Mesenchymal stem cell (in vitro differentiated cells and primary cell): ENCODE measurements at regions not wholly inside any gene's neighbourhood (a gene's known extent, or its start where the extent isn't known, plus 50 kb on each side); places are given as distances from the start of the nearest gene placed in this dataset.

Experiments used
- DNase-seq: peaks from one replicate; pipeline ENCODE4 v3.0.0-alpha.2; 2013
- H2AFZ ChIP-seq: one replicate; pipeline ENCODE4 v1.6.1; 2013; ENCODE audit warnings: low read depth, mild to moderate bottlenecking, control low read depth, inconsistent platforms, low read length, moderate library complexity
- H2AK5ac ChIP-seq: 2 replicates; pipeline ENCODE4 v1.6.1; 2013; ENCODE audit warnings: low read length, moderate library complexity, mild to moderate bottlenecking, inconsistent platforms; ENCODE audit not compliant: severe bottlenecking
- H2BK120ac ChIP-seq: one replicate; pipeline ENCODE4 v1.6.1; 2013; ENCODE audit warnings: low read depth, mild to moderate bottlenecking, inconsistent platforms, low read length, moderate library complexity
- H2BK12ac ChIP-seq, 2 experiments: one replicate each; pipeline ENCODE4 v1.6.1; 2013; ENCODE audit warnings: inconsistent platforms in 2 of 2, low read length in 2 of 2, mild to moderate bottlenecking in 2 of 2, moderate library complexity in 2 of 2, control low read depth in 1 of 2
- H2BK15ac ChIP-seq: one replicate; pipeline ENCODE4 v1.6.1; 2013; ENCODE audit warnings: mild to moderate bottlenecking, low read depth, inconsistent platforms; ENCODE audit not compliant: poor library complexity, severe bottlenecking
- H2BK5ac ChIP-seq: 2 replicates; pipeline ENCODE4 v1.6.1; 2013; ENCODE audit warnings: low read depth, mild to moderate bottlenecking, low read length, control low read depth, inconsistent platforms; ENCODE audit not compliant: poor library complexity, severe bottlenecking
- H3K14ac ChIP-seq, 2 experiments: one replicate each; pipeline ENCODE4 v1.6.1; 2013; ENCODE audit warnings: inconsistent platforms in 2 of 2, low read length in 2 of 2, control low read depth in 1 of 2, mild to moderate bottlenecking in 1 of 2, moderate library complexity in 1 of 2
- H3K18ac ChIP-seq, 2 experiments: one replicate each; pipeline ENCODE4 v1.6.1; 2013; ENCODE audit warnings: inconsistent platforms in 2 of 2, low read length in 2 of 2, control low read depth in 1 of 2, low read depth in 1 of 2, mild to moderate bottlenecking in 1 of 2
- H3K23ac ChIP-seq, 2 experiments: one replicate each; pipeline ENCODE4 v1.6.1; 2013; ENCODE audit warnings: inconsistent platforms in 2 of 2, low read length in 2 of 2, mild to moderate bottlenecking in 2 of 2, moderate library complexity in 2 of 2, control low read depth in 1 of 2
- H3K27ac ChIP-seq: 2 replicates; pipeline ENCODE4 v1.5.1; 2013; ENCODE audit warnings: mild to moderate bottlenecking, moderate library complexity, low read length, control low read depth, inconsistent platforms; ENCODE audit not compliant: poor library complexity, severe bottlenecking
- H3K27me3 ChIP-seq, 2 experiments: 2 replicates each; pipeline versions ENCODE4 v1.6.1 to v1.7.0; 2013; ENCODE audit warnings: low read length in 2 of 2, mild to moderate bottlenecking in 2 of 2, moderate library complexity in 2 of 2, control low read depth in 1 of 2, inconsistent platforms in 1 of 2; ENCODE audit not compliant: control insufficient read depth in 1 of 2, insufficient read depth in 1 of 2
- H3K36me3 ChIP-seq, 2 experiments: 2 replicates each; pipeline versions ENCODE4 v1.6.1 to v1.7.0; 2013; ENCODE audit warnings: low read length in 2 of 2, control low read depth in 1 of 2, inconsistent platforms in 1 of 2, low read depth in 1 of 2, mild to moderate bottlenecking in 1 of 2; ENCODE audit not compliant: insufficient read depth in 2 of 2, control insufficient read depth in 1 of 2
- H3K4ac ChIP-seq, 2 experiments: one replicate each; pipeline ENCODE4 v1.6.1; 2013; ENCODE audit warnings: inconsistent platforms in 2 of 2, low read length in 2 of 2, mild to moderate bottlenecking in 2 of 2, moderate library complexity in 2 of 2, control low read depth in 1 of 2, low read depth in 1 of 2
- H3K4me1 ChIP-seq: 2 replicates; pipeline ENCODE4 v1.6.1; 2013; ENCODE audit warnings: low read depth, low read length, control low read depth; ENCODE audit not compliant: control insufficient read depth, insufficient read depth
- H3K4me2 ChIP-seq: 2 replicates; pipeline ENCODE4 v1.6.1; 2013; ENCODE audit warnings: low read length, mild to moderate bottlenecking, inconsistent platforms; ENCODE audit not compliant: poor library complexity, severe bottlenecking
- H3K4me3 ChIP-seq, 2 experiments: 2 replicates each; pipeline versions ENCODE4 v1.5.1 to v1.7.0; 2013; ENCODE audit warnings: low read length in 2 of 2, mild to moderate bottlenecking in 2 of 2, control low read depth in 1 of 2, low read depth in 1 of 2; ENCODE audit not compliant: insufficient read depth in 1 of 2
- H3K79me1 ChIP-seq: replicated peaks from 2 replicates; pipeline ENCODE4 v1.6.1; 2013; ENCODE audit warnings: mild to moderate bottlenecking, control low read depth, low read length, inconsistent platforms; ENCODE audit not compliant: poor library complexity, severe bottlenecking
- H3K9ac ChIP-seq: 2 replicates; pipeline ENCODE4 v1.7.0; 2013; ENCODE audit warnings: mild to moderate bottlenecking, low read length, moderate library complexity
- H3K9me3 ChIP-seq: 2 replicates; pipeline ENCODE4 v1.7.0; 2013; ENCODE audit warnings: mild to moderate bottlenecking, low read length; ENCODE audit not compliant: control insufficient read depth
- H4K8ac ChIP-seq: one replicate; pipeline ENCODE4 v1.6.1; 2013; ENCODE audit warnings: inconsistent platforms, mild to moderate bottlenecking, low read length, moderate library complexity
- H4K91ac ChIP-seq: one replicate; pipeline ENCODE4 v1.6.1; 2013; ENCODE audit warnings: mild to moderate bottlenecking, low read length, inconsistent platforms
- WGBS: methylation state at CpG from one replicate; pipeline ENCODE4 v1.1.7; 2013; ENCODE audit warnings: mixed read lengths; 5-methylcytosine and 5-hydroxymethylcytosine counted together

DNA sequence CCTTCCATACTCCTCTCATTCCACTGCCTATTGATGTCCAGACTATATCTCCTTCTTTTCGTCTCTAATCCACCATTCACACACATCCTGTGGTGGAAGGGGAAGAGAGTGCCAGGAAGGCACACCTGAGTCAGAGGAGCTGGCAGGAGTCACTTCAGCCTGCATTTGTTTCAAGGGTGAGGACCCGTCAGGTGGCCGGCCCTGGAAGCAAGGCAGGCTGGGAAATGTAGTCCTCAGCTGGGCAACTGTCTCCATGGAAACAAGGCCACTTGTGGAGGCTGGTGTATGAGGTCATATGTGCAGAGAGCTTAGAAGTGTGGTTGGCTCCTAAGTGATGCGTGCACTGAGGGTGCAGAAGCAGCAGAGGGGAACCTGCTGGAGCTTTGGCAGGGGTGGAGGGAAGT lies 278.4 kb downstream of the NSG2 start:
- H2BK15ac ChIP-seq: no peak overlapping the region
- 4% methylated on average over 3 of the region's 4 CpGs for WGBS
- H3K36me3 ChIP-seq: no peaks in the 10 kb centered on the region
- H2BK5ac ChIP-seq: no peak overlapping the region
- peaks cover 0 to 37% of the 10 kb centered on the region in 2 experiments for H3K27me3 ChIP-seq
- no peak overlapping the region for H3K9ac ChIP-seq
- no peak overlapping the region for H2AK5ac ChIP-seq
- no peak overlapping the region for H3K4ac ChIP-seq
- no peak overlapping the region for H3K23ac ChIP-seq
- H2BK120ac ChIP-seq: no peak overlapping the region
- H4K91ac ChIP-seq: no peak overlapping the region
- peaks cover 4% of the 10 kb centered on the region for H3K4me1 ChIP-seq
- H3K4me2 ChIP-seq: no peak overlapping the region
- H4K8ac ChIP-seq: no peak overlapping the region
- H3K27ac ChIP-seq: no peak overlapping the region
- DNase-seq: peak; percentile 67
- H3K14ac ChIP-seq: no peak overlapping the region
- H2BK12ac ChIP-seq: no peak overlapping the region
- no peak overlapping the region for H3K18ac ChIP-seq
- no peaks in the 10 kb centered on the region for H3K79me1 ChIP-seq
- peaks cover 5% of the 10 kb centered on the region for H3K9me3 ChIP-seq
- H3K4me3 ChIP-seq: no peak overlapping the region
- no peak overlapping the region for H2AFZ ChIP-seq

DNA sequence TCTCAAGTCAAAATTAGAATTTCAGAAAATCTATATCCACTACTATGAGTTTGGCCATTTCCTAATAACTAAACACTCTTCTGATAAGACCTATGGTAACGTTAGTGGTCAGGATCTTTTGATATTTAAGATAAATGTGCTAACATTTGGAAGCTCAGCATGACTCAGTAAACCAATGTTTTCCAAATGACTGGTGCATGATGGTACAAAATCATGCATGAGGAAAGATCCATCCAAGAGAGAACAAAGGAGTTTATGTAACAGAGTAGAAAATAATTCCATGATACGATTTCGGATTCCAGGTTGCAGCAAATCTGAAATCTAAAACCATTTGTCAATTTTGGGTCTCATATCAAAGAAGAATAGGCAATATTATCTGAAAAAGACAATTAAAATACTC lies 279.2 kb downstream of the NSG2 start:
- H3K9me3 ChIP-seq: peaks cover 5% of the 10 kb centered on the region
- WGBS: 79% methylated on average over 3 of the region's 3 CpGs
- H3K14ac ChIP-seq: no peak overlapping the region
- no peak overlapping the region for H3K4ac ChIP-seq
- peaks cover 0 to 34% of the 10 kb centered on the region in 2 experiments for H3K27me3 ChIP-seq
- no peak for DNase-seq
- no peak overlapping the region for H3K27ac ChIP-seq
- H2BK12ac ChIP-seq: no peak overlapping the region
- H3K4me3 ChIP-seq: no peak overlapping the region
- no peaks in the 10 kb centered on the region for H3K36me3 ChIP-seq
- H2BK120ac ChIP-seq: no peak overlapping the region
- no peak overlapping the region for H4K8ac ChIP-seq
- H3K9ac ChIP-seq: no peak overlapping the region
- H3K23ac ChIP-seq: no peak overlapping the region
- no peak overlapping the region for H2BK15ac ChIP-seq
- no peak overlapping the region for H4K91ac ChIP-seq
- peaks cover 4% of the 10 kb centered on the region for H3K4me1 ChIP-seq
- H2BK5ac ChIP-seq: no peak overlapping the region
- H3K79me1 ChIP-seq: no peaks in the 10 kb centered on the region
- H3K4me2 ChIP-seq: no peak overlapping the region
- H3K18ac ChIP-seq: no peak overlapping the region
- no peak overlapping the region for H2AFZ ChIP-seq
- no peak overlapping the region for H2AK5ac ChIP-seq

DNA sequence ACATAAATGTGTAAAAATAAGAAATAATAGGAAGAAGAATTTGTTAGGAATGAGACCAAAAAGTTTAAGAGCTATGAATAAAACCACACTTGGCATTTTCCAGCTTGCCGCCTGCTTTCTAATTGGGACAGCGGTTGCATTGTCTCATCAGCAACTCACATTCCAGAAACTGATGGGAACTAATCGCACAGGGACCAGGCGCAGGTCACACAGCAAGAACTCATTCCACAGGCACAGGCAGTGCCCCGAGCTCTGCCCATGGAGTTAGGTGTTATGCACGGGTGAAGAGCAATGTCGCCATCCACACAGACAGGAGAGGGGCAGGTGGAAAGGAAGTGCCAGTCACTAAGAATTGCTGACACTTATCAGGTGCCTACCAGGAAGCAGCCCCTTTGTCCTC lies 279.9 kb downstream of the NSG2 start:
- WGBS: 77% methylated on average over 7 of the region's 7 CpGs
- Histone ChIP-seq H2BK15ac (no peak overlapping the region), H4K91ac (no peak overlapping the region), H2BK120ac (no peak overlapping the region), H3K14ac (no peak overlapping the region), H3K9ac (no peak overlapping the region), H3K4ac (no peak overlapping the region), H2AFZ (no peak overlapping the region), H3K9me3 (peaks cover 5% of the 10 kb centered on the region), H3K27ac (no peak overlapping the region), H3K36me3 (no peaks in the 10 kb centered on the region), H2BK12ac (no peak overlapping the region), H2AK5ac (no peak overlapping the region), H3K18ac (no peak overlapping the region), H3K4me1 (peaks cover 4% of the 10 kb centered on the region), H3K27me3 (peaks cover 0 to 28% of the 10 kb centered on the region in 2 experiments), H3K4me2 (no peak overlapping the region), H3K23ac (no peak overlapping the region), H3K79me1 (no peaks in the 10 kb centered on the region), H4K8ac (no peak overlapping the region), H2BK5ac (no peak overlapping the region), H3K4me3 (no peak overlapping the region)
- DNase-seq: no peak

DNA sequence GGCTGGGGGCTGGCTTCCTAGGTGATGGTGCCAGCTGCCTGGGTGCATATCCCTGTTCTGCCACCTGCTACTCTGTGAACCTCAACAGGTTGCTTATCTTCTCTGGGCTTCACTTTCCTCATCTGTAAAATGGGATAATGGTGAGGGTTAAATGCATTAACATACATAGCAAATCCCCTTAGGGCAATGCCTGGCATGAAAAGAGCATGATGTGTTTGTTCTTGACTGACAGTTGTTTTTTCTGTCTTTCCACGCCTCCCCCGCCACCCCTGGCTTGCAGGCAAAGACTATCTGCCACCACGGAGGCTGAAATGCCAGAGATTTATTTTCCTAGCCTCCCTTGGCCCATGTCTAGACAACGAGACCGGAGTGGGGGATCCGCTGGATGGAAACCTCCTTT lies 280.5 kb downstream of the NSG2 start:
- no peak for DNase-seq
- Histone ChIP-seq H3K36me3 (no peaks in the 10 kb centered on the region), H4K8ac (no peak overlapping the region), H2BK12ac (no peak overlapping the region), H3K79me1 (no peaks in the 10 kb centered on the region), H2AFZ (no peak overlapping the region), H3K4me2 (no peak overlapping the region), H2AK5ac (no peak overlapping the region), H3K27ac (no peak overlapping the region), H3K14ac (no peak overlapping the region), H3K27me3 (peaks cover 0 to 28% of the 10 kb centered on the region in 2 experiments), H2BK15ac (no peak overlapping the region), H3K4me1 (peaks cover 4% of the 10 kb centered on the region), H4K91ac (no peak overlapping the region), H3K4me3 (no peak overlapping the region), H3K9me3 (peaks cover 5% of the 10 kb centered on the region), H3K18ac (no peak overlapping the region), H3K4ac (no peak overlapping the region), H3K23ac (no peak overlapping the region), H2BK120ac (no peak overlapping the region), H3K9ac (no peak overlapping the region), H2BK5ac (no peak overlapping the region)
- WGBS: 50% methylated on average over 6 of the region's 6 CpGs
